Nephron progenitor cell (in vitro differentiated cells): ENCODE measurements at regions not wholly inside any gene's neighbourhood (a gene's known extent, or its start where the extent isn't known, plus 50 kb on each side); places are given as distances from the start of the nearest gene placed in this dataset.

Experiments used
- DNase-seq: peaks from one replicate; pipeline ENCODE4 v3.0.0; 2021
- H3K27ac Mint-ChIP-seq: 2 replicates; pipeline ENCODE4 v1.8.0; 2021; ENCODE audit warnings: mild to moderate bottlenecking, moderate library complexity, mixed read lengths
- H3K27me3 Mint-ChIP-seq: 2 replicates; pipeline ENCODE4 v1.8.0; 2021; ENCODE audit warnings: mild to moderate bottlenecking, low read depth, mixed read lengths; ENCODE audit not compliant: poor library complexity
- H3K36me3 Mint-ChIP-seq: 2 replicates; pipeline ENCODE4 v1.8.0; 2021; ENCODE audit warnings: low read depth, mixed read lengths
- H3K4me1 Mint-ChIP-seq: 2 replicates; pipeline ENCODE4 v1.8.0; 2021; ENCODE audit warnings: mixed read lengths
- H3K4me3 Mint-ChIP-seq: 2 replicates; pipeline ENCODE4 v1.8.0; 2021; ENCODE audit warnings: mild to moderate bottlenecking, moderate library complexity, mixed read lengths
- H3K9me3 Mint-ChIP-seq: 2 replicates; pipeline ENCODE4 v1.8.0; 2021; ENCODE audit warnings: mild to moderate bottlenecking, moderate library complexity, mixed read lengths
- TF ChIP-seq, protein P1 (sequence below): fragments of 200-600 bp; sonication (generic); IDR thresholded peaks from 2 replicates; pipeline ENCODE4 v1.5.0; 2021; ENCODE audit warnings: antibody characterized with exemption

DNA sequence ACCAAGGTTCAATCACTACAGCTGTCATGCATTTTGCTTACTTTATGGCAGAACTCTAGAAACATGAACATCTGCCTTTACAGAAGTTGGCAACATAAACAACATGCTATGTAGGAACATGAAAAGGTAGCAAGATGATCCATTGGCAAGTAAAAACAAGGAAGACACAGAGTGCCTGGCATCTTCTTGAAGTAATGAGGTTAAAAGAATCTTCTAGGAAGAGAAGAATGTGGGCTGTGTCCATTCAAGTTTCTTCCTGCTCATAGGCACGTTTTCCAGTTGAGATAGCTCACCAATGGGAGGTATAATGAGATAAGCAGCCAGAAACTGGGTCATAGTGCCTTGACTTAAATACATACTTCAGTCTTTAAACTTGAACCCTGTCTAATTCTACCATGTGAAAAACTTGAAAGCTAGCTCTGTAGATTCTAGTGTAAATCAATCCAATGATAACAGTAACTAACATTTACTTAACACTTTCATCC is 109.4 kb upstream of the PRLR start:
- H3K4me1 Mint-ChIP-seq = no peaks in the 10 kb centered on the region
- DNase-seq = no peak
- TF ChIP-seq, protein P1, sequence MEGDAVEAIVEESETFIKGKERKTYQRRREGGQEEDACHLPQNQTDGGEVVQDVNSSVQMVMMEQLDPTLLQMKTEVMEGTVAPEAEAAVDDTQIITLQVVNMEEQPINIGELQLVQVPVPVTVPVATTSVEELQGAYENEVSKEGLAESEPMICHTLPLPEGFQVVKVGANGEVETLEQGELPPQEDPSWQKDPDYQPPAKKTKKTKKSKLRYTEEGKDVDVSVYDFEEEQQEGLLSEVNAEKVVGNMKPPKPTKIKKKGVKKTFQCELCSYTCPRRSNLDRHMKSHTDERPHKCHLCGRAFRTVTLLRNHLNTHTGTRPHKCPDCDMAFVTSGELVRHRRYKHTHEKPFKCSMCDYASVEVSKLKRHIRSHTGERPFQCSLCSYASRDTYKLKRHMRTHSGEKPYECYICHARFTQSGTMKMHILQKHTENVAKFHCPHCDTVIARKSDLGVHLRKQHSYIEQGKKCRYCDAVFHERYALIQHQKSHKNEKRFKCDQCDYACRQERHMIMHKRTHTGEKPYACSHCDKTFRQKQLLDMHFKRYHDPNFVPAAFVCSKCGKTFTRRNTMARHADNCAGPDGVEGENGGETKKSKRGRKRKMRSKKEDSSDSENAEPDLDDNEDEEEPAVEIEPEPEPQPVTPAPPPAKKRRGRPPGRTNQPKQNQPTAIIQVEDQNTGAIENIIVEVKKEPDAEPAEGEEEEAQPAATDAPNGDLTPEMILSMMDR = no peak
- no peak overlapping the region for H3K27ac Mint-ChIP-seq
- no peak overlapping the region for H3K4me3 Mint-ChIP-seq
- peaks cover 9% of the 10 kb centered on the region for H3K36me3 Mint-ChIP-seq
- H3K9me3 Mint-ChIP-seq = peaks cover 20% of the 10 kb centered on the region
- peaks cover 4% of the 10 kb centered on the region for H3K27me3 Mint-ChIP-seq

DNA sequence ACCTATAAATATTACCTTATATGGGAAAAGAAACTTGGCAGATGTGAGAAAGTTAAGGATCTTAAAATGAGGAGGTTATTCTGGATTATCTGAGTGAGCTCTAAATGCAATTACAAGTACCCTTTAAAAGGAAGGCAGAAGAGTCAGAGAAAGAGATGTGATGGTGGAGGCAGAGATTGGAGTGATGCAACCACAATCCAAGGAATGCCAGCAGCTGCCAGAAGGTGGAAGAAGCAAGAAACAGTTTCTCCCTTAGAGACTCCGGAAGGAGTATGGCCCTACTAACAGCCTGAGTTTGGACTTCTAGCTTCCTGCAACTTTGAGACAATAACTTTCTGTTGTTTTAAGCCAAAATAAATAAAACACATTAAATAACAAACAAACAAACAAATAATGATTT is 108.7 kb upstream of the PRLR start:
- Mint-ChIP-seq H3K27ac (no peak overlapping the region), H3K4me1 (no peaks in the 10 kb centered on the region), H3K4me3 (no peak overlapping the region), H3K36me3 (peaks cover 4% of the 10 kb centered on the region), H3K9me3 (peaks cover 20% of the 10 kb centered on the region), H3K27me3 (no peaks in the 10 kb centered on the region)
- TF ChIP-seq, protein P1 = no peak
- DNase-seq = no peak

DNA sequence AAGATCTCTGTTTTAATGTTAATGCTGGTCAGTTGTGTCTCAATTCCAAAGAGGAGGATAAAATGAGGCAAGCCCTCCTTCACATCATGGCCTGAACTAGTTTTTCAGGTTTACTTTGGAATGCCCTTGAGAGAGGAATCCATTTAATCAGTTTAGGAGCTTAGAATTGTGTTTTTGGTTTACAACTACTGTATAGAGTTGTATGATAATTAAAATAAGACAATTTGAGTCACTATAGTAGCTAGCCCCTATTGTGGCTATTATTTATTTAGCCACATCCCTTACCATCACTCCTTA is 107.8 kb upstream of the PRLR start:
- H3K27ac Mint-ChIP-seq = no peak overlapping the region
- peaks cover 15% of the 10 kb centered on the region for H3K9me3 Mint-ChIP-seq
- DNase-seq = no peak
- no peaks in the 10 kb centered on the region for H3K36me3 Mint-ChIP-seq
- no peak overlapping the region for H3K4me3 Mint-ChIP-seq
- no peaks in the 10 kb centered on the region for H3K4me1 Mint-ChIP-seq
- TF ChIP-seq, protein P1 = no peak
- no peaks in the 10 kb centered on the region for H3K27me3 Mint-ChIP-seq

DNA sequence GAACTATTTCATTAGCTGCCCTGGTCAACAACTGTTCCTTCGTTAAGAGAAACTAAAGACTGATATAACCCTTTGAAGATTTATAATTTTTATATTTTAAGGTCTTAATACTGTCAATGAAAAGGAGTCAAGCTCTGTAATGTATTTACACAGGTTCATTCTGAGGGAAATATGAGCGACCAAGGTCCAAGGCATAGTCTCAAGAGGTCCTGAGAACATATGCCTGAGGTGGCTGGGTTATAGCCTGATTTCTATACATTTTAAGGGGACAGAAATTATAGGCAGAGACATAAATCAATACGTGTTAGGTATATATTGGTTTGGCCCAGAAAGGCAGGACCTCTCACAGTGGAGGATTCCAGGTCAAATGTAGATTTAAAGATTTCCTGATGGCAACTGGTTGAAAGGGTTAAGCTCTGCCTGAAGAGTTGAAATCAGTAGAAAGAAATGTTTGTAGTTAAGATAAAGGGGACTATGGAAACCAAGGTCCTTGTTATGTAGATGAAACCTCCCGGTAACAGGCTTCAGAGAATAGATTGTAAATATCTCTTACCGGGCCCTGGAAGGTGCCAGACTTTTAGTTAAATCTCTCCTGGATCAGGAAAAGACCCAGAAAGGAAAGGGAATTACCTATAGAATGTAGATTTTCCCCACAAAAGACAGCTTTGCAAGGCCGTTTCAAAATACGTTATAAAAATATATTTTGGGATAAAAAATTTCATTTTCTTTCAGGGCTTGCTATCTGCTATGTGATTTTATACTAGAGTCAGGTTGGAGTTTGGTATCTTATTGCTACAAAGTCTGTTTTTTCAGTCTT is 107.3 kb upstream of the PRLR start:
- Mint-ChIP-seq H3K27ac (no peak overlapping the region), H3K36me3 (no peaks in the 10 kb centered on the region), H3K4me3 (no peak overlapping the region), H3K27me3 (no peaks in the 10 kb centered on the region), H3K9me3 (peaks cover 14% of the 10 kb centered on the region), H3K4me1 (no peaks in the 10 kb centered on the region)
- no peak for DNase-seq
- TF ChIP-seq, protein P1 = no peak

DNA sequence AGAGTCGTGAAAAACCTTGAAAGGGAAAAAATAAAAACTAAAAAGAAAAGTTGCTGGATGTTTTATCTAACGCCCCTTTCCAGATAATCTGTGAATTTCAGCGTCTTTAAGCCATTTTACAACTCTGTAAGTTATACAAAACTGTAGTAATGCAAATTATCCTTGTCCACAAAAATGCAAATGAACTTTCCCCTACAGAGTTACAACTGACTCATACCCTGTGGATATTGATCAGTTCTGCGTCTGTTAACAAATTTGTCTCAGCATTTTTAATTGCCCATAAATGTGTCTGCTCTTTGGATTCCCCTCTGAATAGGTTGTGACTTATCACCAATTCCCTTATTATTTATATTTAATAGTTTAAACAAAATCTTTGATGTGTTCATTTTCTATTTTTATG is 105.9 kb upstream of the PRLR start:
- Mint-ChIP-seq H3K27me3 (no peaks in the 10 kb centered on the region), H3K4me1 (no peaks in the 10 kb centered on the region), H3K9me3 (peaks cover 14% of the 10 kb centered on the region), H3K4me3 (no peak overlapping the region), H3K27ac (no peak overlapping the region), H3K36me3 (no peaks in the 10 kb centered on the region)
- DNase-seq = no peak
- TF ChIP-seq, protein P1 = no peak

DNA sequence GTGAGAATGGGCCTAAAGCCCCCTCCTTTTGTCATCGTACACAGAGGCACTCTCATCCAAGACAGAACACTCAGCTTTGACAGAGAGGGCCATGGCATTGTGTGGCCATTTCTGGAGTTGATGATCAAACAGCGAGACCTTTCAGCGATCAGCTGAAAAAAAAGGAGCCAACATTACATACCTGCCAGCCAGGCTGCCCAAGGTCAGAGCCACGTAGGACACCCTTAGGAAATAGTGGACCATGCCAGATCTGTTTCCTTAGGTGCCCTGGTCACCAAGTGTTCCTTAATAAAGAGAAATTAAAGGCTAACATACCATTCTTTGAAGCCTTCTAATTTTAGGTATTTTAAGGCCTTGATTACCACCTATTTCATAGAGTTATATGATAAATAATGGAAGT is 105.5 kb upstream of the PRLR start:
- no peak for DNase-seq
- no peak overlapping the region for H3K27ac Mint-ChIP-seq
- H3K36me3 Mint-ChIP-seq = no peaks in the 10 kb centered on the region
- no peak overlapping the region for H3K4me3 Mint-ChIP-seq
- peaks cover 15% of the 10 kb centered on the region for H3K9me3 Mint-ChIP-seq
- no peaks in the 10 kb centered on the region for H3K27me3 Mint-ChIP-seq
- TF ChIP-seq, protein P1 = no peak
- no peaks in the 10 kb centered on the region for H3K4me1 Mint-ChIP-seq
